Urinary bladder (tissue), 3 donors: ENCODE measurements at regions not wholly inside any gene's neighbourhood (a gene's known extent, or its start where the extent isn't known, plus 50 kb on each side); places are given as distances from the start of the nearest gene placed in this dataset.

ENCODE experiments used
- DNase-seq: peaks from one replicate; pipeline ENCODE4 v3.0.0-alpha.2; 2015; ENCODE audit errors: extremely low spot score
- H3K27ac ChIP-seq: one replicate; pipeline ENCODE4 v1.5.1; 2013; ENCODE audit warnings: low read depth, mild to moderate bottlenecking, moderate library complexity
- H3K36me3 ChIP-seq: one replicate; pipeline ENCODE4 v1.6.1; 2013; ENCODE audit warnings: mild to moderate bottlenecking, moderate library complexity; ENCODE audit not compliant: insufficient read depth
- H3K4me1 ChIP-seq: one replicate; pipeline ENCODE4 v1.6.1; 2013; ENCODE audit warnings: mild to moderate bottlenecking, moderate library complexity; ENCODE audit not compliant: insufficient read depth
- H3K4me3 ChIP-seq: one replicate; pipeline ENCODE4 v1.5.1; 2013; ENCODE audit warnings: low read depth, low read length
- WGBS: extraction: QIAGEN DNeasy Blood & Tissue Kit; methylation state at CpG from one replicate; pipeline ENCODE4 v1.1.7; 2013; 5-methylcytosine and 5-hydroxymethylcytosine counted together
- donor health status: healthy with polysubstance abuse.
- donor health status: healthy.

DNA sequence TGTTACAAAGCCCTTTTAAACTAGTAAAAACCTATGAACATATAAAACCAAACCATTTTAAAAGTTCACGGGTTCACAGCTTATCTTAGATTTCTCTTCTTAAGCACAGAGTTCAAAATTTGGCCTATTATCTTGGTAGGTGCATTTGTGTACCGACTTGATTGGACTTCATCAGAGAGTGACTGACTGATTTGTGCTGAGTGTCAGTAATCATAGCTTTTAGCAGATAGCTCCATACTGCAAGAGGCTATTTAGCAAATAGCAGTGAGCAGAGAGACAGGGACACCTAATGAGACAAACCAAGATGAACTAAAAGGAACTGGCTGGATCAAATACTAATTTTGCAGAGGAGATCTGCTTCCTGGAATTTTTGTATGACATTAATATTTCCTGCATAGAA is 274.5 kb downstream of the PRR16 start:
- Histone ChIP-seq H3K4me3 (no peak overlapping the region), H3K4me1 (no peaks in the 10 kb centered on the region), H3K27ac (no peak overlapping the region), H3K36me3 (no peaks in the 10 kb centered on the region)
- no peak for DNase-seq
- WGBS, result 64% methylated on average over 2 of the region's 2 CpGs

DNA sequence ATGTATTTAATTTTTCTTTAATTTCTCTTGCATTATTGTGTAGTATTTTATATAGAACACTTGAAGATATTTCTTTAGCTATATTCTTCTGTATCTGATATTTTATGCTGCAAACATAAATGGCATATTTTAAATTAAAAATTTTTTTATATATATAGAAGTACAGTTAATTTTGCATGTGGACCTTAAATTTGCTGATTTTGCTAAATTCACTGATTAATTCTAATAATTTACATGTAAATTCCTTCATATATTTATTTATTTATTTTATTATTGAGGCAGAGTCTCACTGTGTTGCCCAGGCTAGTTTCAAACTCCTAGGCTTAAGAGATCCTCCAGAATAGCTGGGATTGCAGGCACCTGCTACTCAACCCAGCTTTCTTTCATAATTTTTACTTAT is 276.9 kb downstream of the PRR16 start:
- Histone ChIP-seq H3K36me3 (no peaks in the 10 kb centered on the region), H3K4me1 (no peaks in the 10 kb centered on the region), H3K27ac (no peak overlapping the region), H3K4me3 (no peak overlapping the region)
- DNase-seq, result no peak

DNA sequence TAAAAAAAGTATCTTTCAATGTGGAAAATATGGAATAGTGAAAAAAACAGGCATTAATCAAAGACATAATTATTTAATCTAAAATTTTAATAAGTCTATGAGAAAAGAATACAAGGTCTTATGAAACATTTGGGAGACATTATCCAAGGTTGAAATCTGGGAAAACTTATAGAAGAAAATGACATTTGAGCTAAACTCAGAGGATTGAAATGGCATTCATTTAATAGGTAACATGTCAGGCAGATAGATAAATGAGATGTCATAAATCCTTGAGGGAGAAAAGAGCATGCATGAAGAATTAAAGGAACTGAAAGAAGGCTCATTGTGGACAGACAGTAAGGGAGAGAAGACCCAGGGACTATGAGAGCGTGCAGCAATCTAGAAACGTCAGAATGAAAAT is 284.4 kb downstream of the PRR16 start:
- Histone ChIP-seq H3K27ac (no peak overlapping the region), H3K4me3 (no peak overlapping the region), H3K4me1 (no peaks in the 10 kb centered on the region), H3K36me3 (no peaks in the 10 kb centered on the region)
- DNase-seq, result no peak
- WGBS, result 88% methylated on average over 2 of the region's 2 CpGs

DNA sequence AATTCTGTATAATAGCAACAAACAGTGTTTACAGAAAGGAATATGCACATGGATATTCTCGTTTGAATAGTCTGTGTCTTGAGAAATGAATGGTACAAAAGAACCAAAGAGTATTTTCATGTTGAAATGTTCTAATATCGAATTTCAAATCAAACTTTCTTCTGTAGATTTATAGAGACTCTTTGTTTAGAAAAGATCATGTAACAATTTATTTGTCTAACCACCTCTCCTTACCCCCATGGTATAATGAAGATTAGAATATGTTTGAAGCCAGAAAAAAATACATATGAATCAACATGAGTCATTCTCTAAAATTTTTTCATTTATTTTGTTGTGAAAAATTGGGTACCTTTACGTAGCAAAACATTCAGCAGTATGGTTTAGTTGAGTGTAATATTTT is 285.6 kb downstream of the PRR16 start:
- WGBS, result 76% methylated on average over 3 of the region's 3 CpGs
- no peak for DNase-seq
- H3K4me1 ChIP-seq, result no peaks in the 10 kb centered on the region

DNA sequence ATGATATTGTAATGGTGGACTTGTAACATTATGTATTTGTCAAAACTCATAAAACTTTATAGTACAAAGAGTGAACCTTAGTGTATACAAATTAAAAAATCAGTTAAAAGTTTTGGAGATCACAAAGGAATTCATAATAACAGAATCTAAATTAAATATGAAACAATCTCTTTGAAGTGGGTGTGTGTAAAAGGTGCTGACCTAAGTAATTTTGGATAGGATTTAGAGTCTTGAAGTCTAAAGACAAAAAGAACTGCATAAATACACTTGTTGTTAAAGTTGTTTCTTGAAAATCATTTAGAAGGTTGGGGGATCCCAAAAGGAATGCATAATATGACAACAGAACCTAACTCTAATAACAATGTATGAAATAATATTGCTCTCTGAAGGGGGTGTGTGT is 295.5 kb downstream of the PRR16 start:
- Histone ChIP-seq H3K27ac (no peak overlapping the region), H3K36me3 (no peaks in the 10 kb centered on the region), H3K4me3 (no peak overlapping the region), H3K4me1 (no peaks in the 10 kb centered on the region)
- DNase-seq, result no peak

More for the DNA sequence above, 285.6 kb downstream of the PRR16 start:
- H3K36me3 ChIP-seq, result no peaks in the 10 kb centered on the region
- no peak overlapping the region for H3K4me3 ChIP-seq
- no peak overlapping the region for H3K27ac ChIP-seq

DNA sequence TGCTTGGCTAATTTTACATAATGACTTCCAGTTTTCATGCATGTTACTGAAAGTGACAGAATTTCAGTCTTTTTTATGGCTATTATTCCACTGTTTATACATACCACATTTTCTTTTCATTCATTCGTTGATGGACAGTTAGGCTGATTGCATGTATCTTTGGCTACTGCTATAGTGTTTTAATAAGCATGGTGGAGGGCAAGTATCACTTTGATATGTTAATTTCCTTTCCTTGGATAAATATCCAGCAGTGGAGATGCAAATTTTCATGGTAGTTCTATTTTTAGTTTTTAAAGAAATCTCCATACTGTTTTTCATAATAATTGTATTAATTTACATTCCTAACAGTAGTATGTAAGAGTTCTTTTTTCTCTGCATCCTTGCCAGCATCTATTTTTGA is 297.9 kb downstream of the PRR16 start:
- DNase-seq, result no peak
- Histone ChIP-seq H3K4me3 (no peak overlapping the region), H3K27ac (no peak overlapping the region), H3K4me1 (no peaks in the 10 kb centered on the region), H3K36me3 (no peaks in the 10 kb centered on the region)
- 74% methylated on average over 1 of the region's 1 CpG for WGBS

DNA sequence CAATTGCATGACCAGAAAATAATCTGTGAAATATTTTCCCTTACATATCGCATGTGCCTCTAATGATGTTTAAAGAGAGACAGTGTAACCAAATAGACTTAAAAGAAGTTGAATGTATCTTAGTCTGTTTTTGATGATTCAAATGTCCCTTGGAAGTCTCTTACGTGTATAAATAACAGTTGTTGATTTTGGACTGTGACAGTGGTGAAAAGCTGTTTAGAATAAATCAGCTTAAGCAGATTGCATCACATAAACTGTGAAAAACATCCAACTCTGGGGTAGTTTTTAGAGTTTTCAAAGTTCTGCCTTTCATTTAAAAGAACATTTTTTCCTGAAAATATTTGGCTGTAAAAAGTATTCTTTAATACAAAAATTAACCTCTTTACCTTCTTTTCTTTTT is 301.1 kb downstream of the PRR16 start:
- no peak overlapping the region for H3K27ac ChIP-seq
- DNase-seq, result no peak
- no peak overlapping the region for H3K4me3 ChIP-seq
- no peaks in the 10 kb centered on the region for H3K4me1 ChIP-seq
- 44% methylated on average over 2 of the region's 2 CpGs for WGBS
- no peaks in the 10 kb centered on the region for H3K36me3 ChIP-seq

DNA sequence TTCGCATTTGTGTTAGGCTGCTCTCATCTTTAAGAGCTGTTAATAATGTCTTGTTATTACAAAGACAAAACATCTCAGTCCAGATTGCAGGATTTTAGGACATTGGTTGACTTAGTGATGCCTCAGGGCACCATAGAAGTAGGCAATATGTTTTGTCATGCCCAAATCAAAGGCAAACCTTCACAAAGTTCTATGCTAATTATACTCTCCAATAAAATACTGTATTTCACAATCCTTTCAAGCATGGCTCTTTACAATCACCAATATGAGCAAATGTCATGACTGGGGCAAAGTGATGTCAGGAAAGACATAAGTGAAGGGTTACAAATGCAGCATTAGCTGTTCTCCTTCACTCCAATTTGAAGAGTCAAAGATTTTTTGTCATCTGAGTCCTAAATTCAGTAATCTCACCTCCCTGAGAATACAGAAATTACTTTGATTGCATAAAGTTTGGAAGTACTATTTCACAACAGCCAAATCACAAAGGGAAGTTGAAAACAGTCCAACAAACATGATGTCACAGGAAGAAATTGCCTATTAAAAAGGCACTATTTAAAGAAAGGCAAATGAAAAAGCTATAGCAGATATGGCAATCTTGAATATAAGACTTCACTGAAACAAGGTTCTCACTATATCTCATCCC is 303.2 kb downstream of the PRR16 start:
- DNase-seq, result no peak
- WGBS, result 81% methylated on average over 1 of the region's 1 CpG
- H3K27ac ChIP-seq, result no peak overlapping the region
- H3K4me3 ChIP-seq, result no peak overlapping the region
- H3K4me1 ChIP-seq, result no peaks in the 10 kb centered on the region
- H3K36me3 ChIP-seq, result no peaks in the 10 kb centered on the region

DNA sequence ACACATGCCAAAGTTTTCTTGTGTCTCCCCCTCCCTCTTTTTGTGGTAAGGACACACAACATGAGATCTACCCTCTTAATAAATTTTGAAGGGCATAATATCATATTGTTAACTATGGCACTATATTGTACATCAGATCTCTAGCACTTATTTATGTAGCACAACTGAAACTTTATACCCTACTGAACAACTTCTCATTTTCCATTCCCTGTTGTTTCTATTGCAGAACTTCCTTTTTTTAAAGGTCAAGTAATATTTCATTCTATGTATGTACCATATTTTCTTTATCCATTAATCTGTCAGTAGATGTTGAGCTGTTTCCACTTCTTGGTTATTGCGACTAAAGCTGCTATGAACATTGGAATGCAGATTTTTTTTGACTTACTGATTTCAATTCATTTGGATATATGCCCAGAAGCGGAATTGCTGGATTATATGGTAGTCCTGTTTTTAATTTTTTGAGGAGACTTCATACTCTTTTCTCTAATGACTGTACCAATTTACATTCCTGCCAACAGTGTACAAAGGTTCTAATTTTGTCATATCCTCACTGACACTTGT is 305.3 kb downstream of the PRR16 start:
- no peak for DNase-seq
- no peaks in the 10 kb centered on the region for H3K36me3 ChIP-seq
- H3K27ac ChIP-seq, result no peak overlapping the region
- H3K4me1 ChIP-seq, result no peaks in the 10 kb centered on the region
- H3K4me3 ChIP-seq, result no peak overlapping the region
- WGBS, result 77% methylated on average over 2 of the region's 2 CpGs

DNA sequence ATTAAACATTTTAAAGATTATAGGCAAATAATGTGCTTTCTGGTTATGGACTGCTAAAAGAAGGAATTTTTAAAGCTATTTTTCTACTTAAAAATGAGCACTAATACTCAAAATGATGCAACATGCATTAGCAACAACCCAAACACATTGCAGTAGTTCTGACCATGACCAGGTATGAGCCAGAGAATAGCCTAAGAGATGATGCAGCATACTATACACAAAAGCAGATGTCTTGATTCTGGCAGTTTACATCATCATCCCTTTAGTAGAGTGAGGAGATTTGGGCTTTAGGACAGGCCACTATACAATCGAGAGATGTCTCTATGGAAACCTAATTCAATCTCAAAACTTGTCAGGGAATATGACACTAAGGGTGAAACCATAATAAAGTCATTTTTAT is 307.1 kb downstream of the PRR16 start:
- WGBS, result 69% methylated on average over 1 of the region's 1 CpG
- Histone ChIP-seq H3K36me3 (no peaks in the 10 kb centered on the region), H3K4me1 (no peaks in the 10 kb centered on the region), H3K27ac (no peak overlapping the region), H3K4me3 (no peak overlapping the region)
- DNase-seq, result no peak

DNA sequence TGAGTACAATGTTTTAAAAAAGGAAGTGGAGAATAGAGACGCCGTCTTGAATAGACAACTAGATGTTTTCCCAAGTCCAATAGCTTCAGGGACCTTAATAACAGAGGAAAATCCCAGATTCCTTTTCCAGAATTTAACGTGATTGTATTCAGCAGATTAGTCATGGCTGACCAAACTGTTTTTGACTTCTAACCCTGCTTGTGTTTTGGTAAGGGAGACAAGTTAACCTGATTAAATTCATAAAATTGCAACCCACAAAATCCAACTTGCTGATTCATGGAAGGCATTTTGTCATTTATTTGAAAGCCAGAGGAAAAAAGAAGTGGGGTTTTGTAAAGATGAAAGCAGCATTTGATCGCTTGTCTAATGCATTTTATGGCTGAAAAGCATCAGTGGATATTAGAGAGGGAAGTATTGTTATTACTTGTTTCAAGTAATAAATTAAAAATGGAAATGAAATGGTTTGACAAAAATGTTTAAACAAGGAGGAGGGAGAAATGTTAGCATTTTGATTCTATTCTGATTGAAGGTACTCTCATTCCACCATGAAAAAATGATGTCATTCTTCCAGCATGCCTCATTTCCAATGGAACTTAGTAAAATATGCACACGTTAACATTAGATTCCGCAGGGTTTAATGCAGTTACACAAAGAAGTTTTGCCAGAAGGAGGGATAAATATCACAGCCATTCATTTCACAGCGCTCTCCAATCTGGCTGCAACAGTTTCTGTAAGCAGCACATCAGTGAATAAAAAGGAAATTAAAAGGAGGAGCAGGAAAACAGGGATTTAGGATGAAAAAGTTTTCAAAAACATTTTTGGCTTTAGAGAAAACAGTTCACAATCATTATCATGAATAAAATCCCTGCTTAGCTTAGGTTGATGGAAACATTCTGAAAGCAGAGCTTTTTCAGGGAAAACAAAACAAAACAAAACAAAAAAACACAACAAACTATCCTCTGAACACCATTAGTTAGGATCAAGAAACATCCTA is 314.7 kb downstream of the PRR16 start:
- H3K27ac ChIP-seq, result no peak overlapping the region
- 45% methylated on average over 7 of the region's 7 CpGs for WGBS
- H3K36me3 ChIP-seq, result no peaks in the 10 kb centered on the region
- no peak overlapping the region for H3K4me3 ChIP-seq
- H3K4me1 ChIP-seq, result no peaks in the 10 kb centered on the region
- no peak for DNase-seq

DNA sequence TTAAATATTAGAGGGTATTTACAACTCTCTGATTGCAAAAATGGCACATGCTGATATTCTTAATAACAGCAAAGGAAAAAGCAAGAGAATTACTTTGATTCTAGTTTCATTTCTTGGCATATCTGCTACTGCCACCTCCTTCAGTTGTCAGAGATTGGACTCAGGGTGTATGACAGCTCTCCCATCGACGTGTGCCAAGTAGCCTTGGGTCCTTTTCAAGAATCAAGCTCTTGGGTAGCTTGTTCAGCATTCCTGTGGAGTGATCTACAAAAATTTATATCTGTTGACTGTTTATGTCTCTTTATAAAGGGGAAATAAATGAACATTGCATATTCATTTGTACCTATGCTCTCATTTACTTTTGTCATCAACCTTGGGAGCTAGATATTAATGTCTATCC is 315.6 kb downstream of the PRR16 start:
- Histone ChIP-seq H3K4me1 (no peaks in the 10 kb centered on the region), H3K4me3 (no peak overlapping the region), H3K36me3 (no peaks in the 10 kb centered on the region), H3K27ac (no peak overlapping the region)
- DNase-seq, result no peak
- WGBS, result 25% methylated on average over 2 of the region's 2 CpGs

DNA sequence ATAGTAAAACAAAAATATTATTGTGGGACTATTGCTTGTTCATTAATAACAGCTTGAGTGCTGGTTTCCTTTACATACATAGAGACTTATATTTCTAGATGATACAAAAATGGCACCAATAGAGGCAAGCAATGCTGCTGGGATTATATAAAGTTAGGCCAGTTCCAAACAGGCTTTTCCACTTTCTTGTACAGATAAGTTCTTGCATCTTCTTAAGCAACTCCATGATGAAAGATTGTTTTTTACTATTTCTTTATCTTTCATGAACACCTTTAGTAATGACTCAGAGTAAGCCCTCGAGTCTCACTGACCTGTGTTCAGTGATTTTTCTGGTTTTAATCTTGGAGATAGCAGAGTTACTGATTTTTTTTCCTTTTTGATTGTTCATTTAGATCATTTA is 324.4 kb downstream of the PRR16 start:
- H3K4me3 ChIP-seq, result no peak overlapping the region
- no peaks in the 10 kb centered on the region for H3K36me3 ChIP-seq
- 76% methylated on average over 1 of the region's 1 CpG for WGBS

DNA sequence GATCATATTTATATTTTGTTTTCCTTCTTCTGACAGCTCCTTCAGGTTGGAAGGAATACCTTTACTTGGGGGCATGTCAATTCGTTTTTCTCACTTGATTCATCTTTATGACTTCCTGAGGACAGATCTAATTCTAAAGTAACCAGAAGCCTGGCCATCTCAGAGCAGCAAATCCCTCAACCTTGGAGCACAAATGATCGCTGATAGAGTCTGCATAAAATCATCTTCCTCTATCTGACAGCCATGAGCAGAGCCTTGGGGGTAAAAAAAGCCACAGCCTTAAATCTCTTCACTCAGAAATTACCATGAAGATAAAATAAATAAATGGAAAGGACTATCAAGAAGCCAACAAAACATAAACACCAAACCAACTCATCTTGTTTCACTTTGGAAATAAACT is 325.8 kb downstream of the PRR16 start:
- Histone ChIP-seq H3K4me1 (no peaks in the 10 kb centered on the region), H3K27ac (no peak overlapping the region), H3K36me3 (no peaks in the 10 kb centered on the region), H3K4me3 (no peak overlapping the region)
- 28% methylated on average over 2 of the region's 2 CpGs for WGBS
- no peak for DNase-seq

More for the DNA sequence above, 324.4 kb downstream of the PRR16 start:
- no peak overlapping the region for H3K27ac ChIP-seq
- no peak for DNase-seq
- H3K4me1 ChIP-seq, result no peaks in the 10 kb centered on the region
